ENCODE measurements at regions not wholly inside any gene's neighbourhood (a gene's known extent, or its start where the extent isn't known, plus 50 kb on each side); places are given as distances from the start of the nearest gene placed in this dataset.

DNA sequence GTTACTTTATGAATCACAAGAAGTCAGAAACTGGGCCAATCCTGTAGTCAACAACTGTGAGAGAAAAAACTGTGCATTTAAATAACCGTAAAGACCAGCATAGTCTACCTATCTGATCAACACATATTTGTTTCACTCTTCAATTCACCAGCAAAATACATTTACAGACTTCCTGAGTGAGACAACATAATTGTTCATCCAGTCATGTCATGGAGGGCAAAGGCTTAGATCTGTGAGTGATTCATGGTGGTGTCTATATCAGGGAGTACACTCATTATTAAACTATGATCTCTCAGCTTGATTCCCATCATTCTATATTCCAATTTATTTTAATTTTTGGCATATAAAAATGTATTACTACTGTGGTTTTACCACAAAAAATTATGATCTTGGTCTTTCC lies 694.6 kb downstream of the DNAH5 start:
- DNase-seq (ENCODE audit: extremely low read depth, low read depth) = no peak
- TF ChIP-seq, protein P1, sequence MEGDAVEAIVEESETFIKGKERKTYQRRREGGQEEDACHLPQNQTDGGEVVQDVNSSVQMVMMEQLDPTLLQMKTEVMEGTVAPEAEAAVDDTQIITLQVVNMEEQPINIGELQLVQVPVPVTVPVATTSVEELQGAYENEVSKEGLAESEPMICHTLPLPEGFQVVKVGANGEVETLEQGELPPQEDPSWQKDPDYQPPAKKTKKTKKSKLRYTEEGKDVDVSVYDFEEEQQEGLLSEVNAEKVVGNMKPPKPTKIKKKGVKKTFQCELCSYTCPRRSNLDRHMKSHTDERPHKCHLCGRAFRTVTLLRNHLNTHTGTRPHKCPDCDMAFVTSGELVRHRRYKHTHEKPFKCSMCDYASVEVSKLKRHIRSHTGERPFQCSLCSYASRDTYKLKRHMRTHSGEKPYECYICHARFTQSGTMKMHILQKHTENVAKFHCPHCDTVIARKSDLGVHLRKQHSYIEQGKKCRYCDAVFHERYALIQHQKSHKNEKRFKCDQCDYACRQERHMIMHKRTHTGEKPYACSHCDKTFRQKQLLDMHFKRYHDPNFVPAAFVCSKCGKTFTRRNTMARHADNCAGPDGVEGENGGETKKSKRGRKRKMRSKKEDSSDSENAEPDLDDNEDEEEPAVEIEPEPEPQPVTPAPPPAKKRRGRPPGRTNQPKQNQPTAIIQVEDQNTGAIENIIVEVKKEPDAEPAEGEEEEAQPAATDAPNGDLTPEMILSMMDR (IDR thresholded peaks at IDR 0.05; ENCODE audit: low read depth, low read length, missing control alignments) = no peak
- no peak overlapping the region for H3K4me3 ChIP-seq (replicated peaks; ENCODE audit: low read depth, low read length)

DNA sequence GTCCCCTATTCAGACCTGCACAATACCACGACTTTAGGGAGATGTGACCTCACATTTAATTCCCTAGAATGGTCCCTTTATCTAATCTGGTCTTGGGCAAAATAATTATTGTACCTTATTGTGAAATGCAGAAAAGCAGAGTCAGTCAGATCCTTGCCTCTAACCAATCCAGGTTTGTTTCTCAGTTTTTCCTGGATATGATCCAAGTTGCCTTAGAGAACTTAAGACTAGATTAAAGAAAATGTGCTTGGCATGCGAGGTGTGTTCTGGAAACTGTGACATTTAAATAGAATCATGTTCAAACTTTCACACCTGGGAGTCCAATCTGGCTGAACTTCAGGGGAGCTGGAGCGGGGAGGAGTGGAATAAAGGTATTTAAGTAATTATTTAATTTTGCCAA lies 696.2 kb downstream of the DNAH5 start:
- DNase-seq (ENCODE audit: extremely low read depth, low read depth) = no peak
- no peak overlapping the region for H3K4me3 ChIP-seq (replicated peaks; ENCODE audit: low read depth, low read length)
- TF ChIP-seq, protein P1 (IDR thresholded peaks at IDR 0.05; ENCODE audit: low read depth, low read length, missing control alignments) = no peak

DNA sequence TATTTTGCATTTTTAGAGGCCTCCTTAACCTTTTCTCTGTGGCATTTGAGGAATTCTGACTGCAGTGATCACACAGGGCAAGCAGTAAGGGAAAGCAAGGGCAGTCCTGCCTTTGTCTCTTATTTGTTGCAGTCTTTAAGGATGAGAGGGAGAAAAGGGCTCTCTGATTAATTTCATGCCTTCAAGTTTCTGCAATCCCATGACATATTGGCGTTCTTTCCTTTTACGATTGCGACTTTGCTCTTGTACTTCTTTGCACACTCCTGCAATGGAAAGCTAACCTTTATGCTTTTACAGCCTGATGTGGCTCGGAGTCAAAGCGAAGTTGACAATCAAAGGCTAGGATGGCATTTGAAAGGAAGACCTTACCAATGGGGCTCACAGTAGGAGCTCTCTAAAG lies 698.4 kb downstream of the DNAH5 start:
- no peak for DNase-seq (ENCODE audit: extremely low read depth, low read depth)
- TF ChIP-seq, protein P1 (IDR thresholded peaks at IDR 0.05; ENCODE audit: low read depth, low read length, missing control alignments) = no peak
- no peak overlapping the region for H3K4me3 ChIP-seq (replicated peaks; ENCODE audit: low read depth, low read length)

DNA sequence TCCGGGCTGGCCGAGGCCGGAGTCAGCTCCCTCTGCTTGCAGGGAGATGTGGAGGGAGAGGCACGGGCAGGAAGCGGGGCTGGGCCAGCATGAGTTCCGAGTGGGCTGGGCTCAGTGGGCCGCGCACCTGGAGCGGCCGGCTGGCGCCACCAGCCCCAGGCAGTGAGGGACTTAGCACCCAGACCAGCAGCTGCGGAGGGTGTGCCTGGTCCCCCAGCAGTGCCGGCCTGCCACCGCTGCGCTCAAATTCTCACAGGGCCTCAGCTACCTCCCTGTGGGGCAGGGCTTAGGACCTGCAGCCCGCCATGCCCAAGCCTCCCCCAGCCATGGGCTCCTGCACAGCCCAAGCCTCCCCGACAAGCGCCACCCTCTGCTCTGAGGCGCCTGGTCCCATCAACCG lies 700.3 kb downstream of the DNAH5 start:
- TF ChIP-seq, protein P1 (IDR thresholded peaks at IDR 0.05; ENCODE audit: low read depth, low read length, missing control alignments) = no peak
- H3K4me3 ChIP-seq (replicated peaks; ENCODE audit: low read depth, low read length) = no peak overlapping the region
- no peak for DNase-seq (ENCODE audit: extremely low read depth, low read depth)

DNA sequence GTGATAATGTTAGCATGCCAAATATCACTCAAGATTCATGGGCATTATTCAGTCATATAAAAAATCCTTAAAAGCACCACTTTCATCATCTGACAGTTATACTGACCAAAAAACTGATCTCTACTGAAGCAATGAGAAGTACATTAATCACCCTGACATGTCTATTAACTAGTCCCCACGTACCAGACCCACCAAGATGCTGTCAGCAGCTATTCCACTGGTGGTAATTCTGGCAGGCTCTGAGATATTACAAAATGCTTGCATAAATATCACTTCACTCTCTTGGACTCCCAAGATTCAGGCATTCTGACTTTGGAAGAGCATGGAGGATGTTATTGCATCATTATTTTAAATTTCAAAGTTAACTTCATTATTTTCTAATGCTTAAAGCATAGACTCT lies 717.0 kb downstream of the DNAH5 start:
- H3K4me3 ChIP-seq (replicated peaks; ENCODE audit: low read depth, low read length) = no peak overlapping the region
- no peak for DNase-seq (ENCODE audit: extremely low read depth, low read depth)
- TF ChIP-seq, protein P1 (IDR thresholded peaks at IDR 0.05; ENCODE audit: low read depth, low read length, missing control alignments) = no peak

DNA sequence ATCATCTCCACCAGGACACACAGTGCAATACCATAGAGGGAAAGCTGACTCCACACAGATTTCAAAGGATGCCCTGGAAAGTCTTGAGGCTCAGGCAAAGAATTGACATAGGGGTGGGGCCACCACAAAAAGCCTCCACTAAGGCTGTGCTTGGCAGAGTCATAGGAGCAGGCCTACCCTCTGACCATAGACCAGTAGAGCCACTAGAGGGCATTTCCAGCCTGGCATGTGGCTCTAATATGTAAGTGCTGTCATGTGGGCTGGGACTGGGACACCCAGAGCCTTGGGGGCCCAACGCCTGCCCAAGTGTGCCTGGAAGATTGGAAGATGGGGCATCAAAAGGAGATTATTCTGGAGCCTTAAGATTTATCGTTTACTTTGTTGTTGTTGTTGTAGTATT lies 726.0 kb downstream of the DNAH5 start:
- DNase-seq (ENCODE audit: extremely low read depth, low read depth) = no peak
- TF ChIP-seq, protein P1 (IDR thresholded peaks at IDR 0.05; ENCODE audit: low read depth, low read length, missing control alignments) = no peak
- H3K4me3 ChIP-seq (replicated peaks; ENCODE audit: low read depth, low read length) = no peak overlapping the region

DNA sequence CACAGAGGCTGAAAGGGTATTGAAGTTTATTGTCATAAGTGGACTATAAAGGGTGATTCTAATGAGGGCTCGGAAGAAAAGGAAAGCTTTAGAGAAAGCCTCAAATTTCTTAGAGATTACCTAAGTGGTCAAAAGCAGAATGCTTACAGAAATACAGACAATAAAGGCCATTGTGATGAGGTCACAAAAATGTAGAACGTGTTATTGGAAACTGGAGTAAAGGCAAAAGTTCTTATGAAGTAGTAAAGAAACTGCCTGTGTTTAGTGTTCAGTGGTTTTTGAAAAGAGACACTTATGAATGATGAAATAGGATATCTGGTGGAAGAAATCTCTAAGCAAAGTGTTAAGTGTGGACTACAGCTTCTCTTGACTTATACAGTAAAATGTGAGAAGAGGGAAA lies 726.9 kb downstream of the DNAH5 start:
- TF ChIP-seq, protein P1 (IDR thresholded peaks at IDR 0.05; ENCODE audit: low read depth, low read length, missing control alignments) = no peak
- no peak for DNase-seq (ENCODE audit: extremely low read depth, low read depth)
- no peak overlapping the region for H3K4me3 ChIP-seq (replicated peaks; ENCODE audit: low read depth, low read length)
